ENCODE measurements at regions not wholly inside any gene's neighbourhood (a gene's known extent, or its start where the extent isn't known, plus 50 kb on each side); places are given as distances from the start of the nearest gene placed in this dataset.
A peak's percentile ranks its signal among the peaks of the same experiment; 100 is the strongest.

DNA sequence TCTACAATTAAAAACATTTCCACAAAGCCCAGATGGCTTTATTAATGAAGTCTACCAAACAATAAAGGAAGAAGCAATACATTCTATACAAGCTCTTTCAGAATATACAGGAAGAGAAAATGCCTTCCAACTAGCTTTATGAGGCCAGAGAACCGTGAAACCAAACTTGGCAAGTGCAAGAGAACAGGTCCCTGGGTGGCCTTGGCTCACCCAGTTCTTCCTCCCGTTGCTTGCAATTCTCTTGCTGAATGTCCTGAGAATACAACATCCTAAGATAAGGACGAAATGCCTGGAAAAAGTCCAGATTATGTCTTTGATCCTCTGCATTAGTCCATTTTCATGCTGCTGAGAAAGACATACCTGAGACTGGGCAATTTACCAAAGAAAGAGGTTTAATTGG lies 204.9 kb downstream of the MAD2L1 start:
- no peak overlapping the region for H3K4me3 ChIP-seq (ENCODE audit: low read length)
- no CpG with 5 or more reads among the region's 3 CpGs for WGBS (ENCODE audit: extremely low coverage, insufficient coverage, low lambda C conversion rate)

DNA sequence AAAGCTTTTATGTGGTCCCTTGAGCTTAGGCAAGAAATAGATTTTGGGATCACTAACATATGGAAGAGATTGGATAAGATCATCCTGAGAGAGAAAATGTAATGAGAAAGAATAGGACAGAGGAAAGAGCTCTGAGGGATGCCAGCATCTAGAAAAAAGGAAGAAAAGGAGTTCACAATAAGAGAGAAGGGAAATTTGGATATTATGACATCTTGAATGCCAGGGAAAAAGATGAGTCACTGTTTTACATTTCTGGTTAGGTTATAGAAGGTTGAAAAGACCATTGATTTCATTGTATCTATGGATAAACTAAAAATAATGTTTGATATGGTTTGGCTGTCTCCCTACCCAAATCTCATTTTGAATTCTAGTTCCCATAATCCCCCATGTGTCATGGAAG lies 208.5 kb downstream of the MAD2L1 start:
- no peak overlapping the region for H3K27ac ChIP-seq (ENCODE audit: low read depth, low read length)
- H3K56ac ChIP-seq (ENCODE audit: low read length), result no peak overlapping the region
- H3K4me2 ChIP-seq (ENCODE audit: low read length), result no peak overlapping the region
- no peak overlapping the region for H2AK5ac ChIP-seq (ENCODE audit: low read length)
- no peak overlapping the region for H3K18ac ChIP-seq (ENCODE audit: low read length)
- H4K8ac ChIP-seq (ENCODE audit: low read depth, low read length), result no peak overlapping the region
- H2BK120ac ChIP-seq (ENCODE audit: low read depth, low read length), result no peak overlapping the region
- no peak overlapping the region for H3K4ac ChIP-seq (ENCODE audit: low read depth, low read length)
- H3K79me1 ChIP-seq (ENCODE audit: low read length), result no peaks in the 10 kb centered on the region
- DNase-seq, result no peak
- no peaks in the 10 kb centered on the region for H3K27me3 ChIP-seq (ENCODE audit: insufficient read depth, low read length, poor library complexity)
- no peaks in the 10 kb centered on the region for H3K36me3 ChIP-seq (ENCODE audit: control insufficient read depth, insufficient read depth, low read length)
- no peak overlapping the region for H2BK15ac ChIP-seq (replicated peaks; ENCODE audit: low read depth)
- H3K4me1 ChIP-seq (ENCODE audit: control insufficient read depth, low read depth, low read length), result no peaks in the 10 kb centered on the region
- H4K5ac ChIP-seq (ENCODE audit: low read length), result no peak overlapping the region
- H3K9ac ChIP-seq (ENCODE audit: low read length), result no peak overlapping the region
- no peak overlapping the region for H2BK5ac ChIP-seq (ENCODE audit: low read length)
- H3K4me3 ChIP-seq (ENCODE audit: low read length), result no peak overlapping the region
- no peak overlapping the region for H3K23ac ChIP-seq (ENCODE audit: low read length)
- H3K79me2 ChIP-seq (ENCODE audit: control insufficient read depth, insufficient read depth, low read length), result no peaks in the 10 kb centered on the region

More for the DNA sequence above, 204.9 kb downstream of the MAD2L1 start:
- no peak overlapping the region for H4K5ac ChIP-seq (ENCODE audit: low read length)
- no peaks in the 10 kb centered on the region for H3K79me2 ChIP-seq (ENCODE audit: control insufficient read depth, insufficient read depth, low read length)
- no peak overlapping the region for H3K4me2 ChIP-seq (ENCODE audit: low read length)
- no peaks in the 10 kb centered on the region for H3K27me3 ChIP-seq (ENCODE audit: insufficient read depth, low read length, poor library complexity)
- H3K36me3 ChIP-seq (ENCODE audit: control insufficient read depth, insufficient read depth, low read length), result no peaks in the 10 kb centered on the region
- H3K4me1 ChIP-seq (ENCODE audit: control insufficient read depth, low read depth, low read length), result no peaks in the 10 kb centered on the region
- no peak overlapping the region for H3K27ac ChIP-seq (ENCODE audit: low read depth, low read length)
- no peak overlapping the region for H3K23ac ChIP-seq (ENCODE audit: low read length)
- no peak overlapping the region for H2BK5ac ChIP-seq (ENCODE audit: low read length)
- DNase-seq, result no peak
- H2AK5ac ChIP-seq (ENCODE audit: low read length), result no peak overlapping the region
- no peak overlapping the region for H4K8ac ChIP-seq (ENCODE audit: low read depth, low read length)
- H3K79me1 ChIP-seq (ENCODE audit: low read length), result no peaks in the 10 kb centered on the region
- no peak overlapping the region for H2BK120ac ChIP-seq (ENCODE audit: low read depth, low read length)
- no peak overlapping the region for H2BK15ac ChIP-seq (replicated peaks; ENCODE audit: low read depth)
- no peak overlapping the region for H3K4ac ChIP-seq (ENCODE audit: low read depth, low read length)
- no peak overlapping the region for H3K56ac ChIP-seq (ENCODE audit: low read length)
- no peak overlapping the region for H3K18ac ChIP-seq (ENCODE audit: low read length)
- H3K9ac ChIP-seq (ENCODE audit: low read length), result no peak overlapping the region

DNA sequence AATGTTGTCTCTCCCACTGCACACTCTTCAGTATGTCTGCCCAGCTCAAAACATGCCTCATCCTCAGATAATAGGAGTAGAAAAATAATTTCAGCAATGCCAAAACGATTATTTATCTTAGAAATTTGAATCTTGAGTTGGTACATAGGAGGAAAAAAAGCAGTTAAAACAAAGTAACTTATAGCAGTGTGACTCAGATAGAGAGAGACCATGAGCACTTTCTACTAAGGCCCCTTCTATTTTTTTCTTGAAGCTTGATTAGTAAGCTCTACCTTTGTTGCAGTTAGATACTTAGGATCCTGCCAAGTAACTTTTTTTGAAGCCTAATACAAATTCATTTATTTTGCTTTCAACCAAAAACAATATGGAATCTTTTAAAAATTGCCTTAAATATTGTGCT lies 212.3 kb downstream of the MAD2L1 start:
- DNase-seq, result no peak
- WGBS (ENCODE audit: extremely low coverage, insufficient coverage, low lambda C conversion rate), result no CpG with 5 or more reads among the region's 1 CpG
- Histone ChIP-seq H3K23ac (ENCODE audit: low read length) (no peak overlapping the region), H3K9ac (ENCODE audit: low read length) (no peak overlapping the region), H3K27me3 (ENCODE audit: insufficient read depth, low read length, poor library complexity) (no peaks in the 10 kb centered on the region), H3K18ac (ENCODE audit: low read length) (no peak overlapping the region), H3K79me2 (ENCODE audit: control insufficient read depth, insufficient read depth, low read length) (no peaks in the 10 kb centered on the region), H3K27ac (ENCODE audit: low read depth, low read length) (no peak overlapping the region), H3K4ac (ENCODE audit: low read depth, low read length) (no peak overlapping the region), H2BK5ac (ENCODE audit: low read length) (no peak overlapping the region), H2BK120ac (ENCODE audit: low read depth, low read length) (no peak overlapping the region), H3K79me1 (ENCODE audit: low read length) (no peaks in the 10 kb centered on the region), H3K56ac (ENCODE audit: low read length) (no peak overlapping the region), H3K4me3 (ENCODE audit: low read length) (no peak overlapping the region), H2AK5ac (ENCODE audit: low read length) (no peak overlapping the region), H4K8ac (ENCODE audit: low read depth, low read length) (no peak overlapping the region), H2BK15ac (replicated peaks; ENCODE audit: low read depth) (no peak overlapping the region), H3K4me2 (ENCODE audit: low read length) (no peak overlapping the region), H3K4me1 (ENCODE audit: control insufficient read depth, low read depth, low read length) (no peaks in the 10 kb centered on the region), H4K5ac (ENCODE audit: low read length) (no peak overlapping the region), H3K36me3 (ENCODE audit: control insufficient read depth, insufficient read depth, low read length) (no peaks in the 10 kb centered on the region)

DNA sequence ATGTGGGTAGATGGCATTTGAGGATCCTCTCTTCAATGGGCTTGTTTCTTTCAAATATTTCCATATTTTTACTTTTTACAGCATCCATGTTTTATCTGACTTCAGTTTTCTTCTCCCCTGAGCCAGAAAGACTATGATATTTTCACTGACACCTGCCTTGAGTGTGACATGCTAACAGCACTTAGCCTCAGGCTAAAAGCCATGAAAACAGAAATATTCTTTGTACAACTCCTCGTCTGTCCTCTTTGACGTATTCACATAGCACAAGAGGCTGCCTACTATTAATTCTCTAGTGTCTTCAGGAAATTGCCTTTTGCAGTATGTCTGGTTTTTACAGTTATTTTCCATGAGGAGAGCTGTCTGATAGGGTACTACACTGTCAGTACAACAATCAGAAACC lies 215.0 kb downstream of the MAD2L1 start:
- Histone ChIP-seq H3K27me3 (ENCODE audit: insufficient read depth, low read length, poor library complexity) (no peaks in the 10 kb centered on the region), H2AK5ac (ENCODE audit: low read length) (no peak overlapping the region), H3K4me3 (ENCODE audit: low read length) (no peak overlapping the region), H4K5ac (ENCODE audit: low read length) (no peak overlapping the region), H3K18ac (ENCODE audit: low read length) (no peak overlapping the region), H3K27ac (ENCODE audit: low read depth, low read length) (no peak overlapping the region), H3K56ac (ENCODE audit: low read length) (no peak overlapping the region), H3K23ac (ENCODE audit: low read length) (no peak overlapping the region), H3K4me1 (ENCODE audit: control insufficient read depth, low read depth, low read length) (no peaks in the 10 kb centered on the region), H3K4ac (ENCODE audit: low read depth, low read length) (no peak overlapping the region), H2BK120ac (ENCODE audit: low read depth, low read length) (no peak overlapping the region), H2BK5ac (ENCODE audit: low read length) (no peak overlapping the region), H3K9ac (ENCODE audit: low read length) (no peak overlapping the region), H3K79me1 (ENCODE audit: low read length) (no peaks in the 10 kb centered on the region), H2BK15ac (replicated peaks; ENCODE audit: low read depth) (no peak overlapping the region), H3K79me2 (ENCODE audit: control insufficient read depth, insufficient read depth, low read length) (no peaks in the 10 kb centered on the region), H3K4me2 (ENCODE audit: low read length) (no peak overlapping the region), H4K8ac (ENCODE audit: low read depth, low read length) (no peak overlapping the region), H3K36me3 (ENCODE audit: control insufficient read depth, insufficient read depth, low read length) (no peaks in the 10 kb centered on the region)
- no CpG with 5 or more reads among the region's 2 CpGs for WGBS (ENCODE audit: extremely low coverage, insufficient coverage, low lambda C conversion rate)
- no peak for DNase-seq

DNA sequence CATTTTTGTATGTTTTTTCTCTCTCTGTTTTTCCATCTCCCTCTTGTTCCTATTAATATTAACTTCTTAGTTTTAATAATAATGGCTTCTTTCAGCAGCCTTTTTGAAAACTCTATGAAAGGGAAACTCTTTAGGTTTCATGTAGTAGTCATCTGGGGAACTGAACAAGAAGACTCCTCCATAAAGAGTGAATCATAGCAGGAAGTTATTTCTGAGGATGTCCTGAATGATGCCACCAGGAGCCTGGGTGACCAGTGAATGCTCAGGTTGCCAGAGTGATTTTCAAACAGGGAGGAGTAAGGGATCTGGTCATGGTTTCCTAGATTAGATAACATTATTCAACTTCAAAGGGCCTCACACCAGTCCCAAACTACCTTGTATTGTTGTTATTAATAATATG lies 212.8 kb upstream of the PDE5A start:
- Histone ChIP-seq H2BK5ac (ENCODE audit: low read length) (no peak overlapping the region), H4K5ac (ENCODE audit: low read length) (no peak overlapping the region), H2BK120ac (ENCODE audit: low read depth, low read length) (no peak overlapping the region), H3K27me3 (ENCODE audit: insufficient read depth, low read length, poor library complexity) (no peaks in the 10 kb centered on the region), H3K36me3 (ENCODE audit: control insufficient read depth, insufficient read depth, low read length) (no peaks in the 10 kb centered on the region), H3K79me2 (ENCODE audit: control insufficient read depth, insufficient read depth, low read length) (no peaks in the 10 kb centered on the region), H2AK5ac (ENCODE audit: low read length) (no peak overlapping the region), H3K27ac (ENCODE audit: low read depth, low read length) (no peak overlapping the region), H3K4ac (ENCODE audit: low read depth, low read length) (no peak overlapping the region), H3K4me3 (ENCODE audit: low read length) (no peak overlapping the region), H3K9ac (ENCODE audit: low read length) (no peak overlapping the region), H2BK15ac (replicated peaks; ENCODE audit: low read depth) (no peak overlapping the region), H3K23ac (ENCODE audit: low read length) (no peak overlapping the region), H3K4me2 (ENCODE audit: low read length) (no peak overlapping the region), H3K56ac (ENCODE audit: low read length) (no peak overlapping the region), H3K18ac (ENCODE audit: low read length) (no peak overlapping the region), H3K79me1 (ENCODE audit: low read length) (no peaks in the 10 kb centered on the region), H3K4me1 (ENCODE audit: control insufficient read depth, low read depth, low read length) (peaks cover 5% of the 10 kb centered on the region), H4K8ac (ENCODE audit: low read depth, low read length) (no peak overlapping the region)
- peak; percentile 44 for DNase-seq

DNA sequence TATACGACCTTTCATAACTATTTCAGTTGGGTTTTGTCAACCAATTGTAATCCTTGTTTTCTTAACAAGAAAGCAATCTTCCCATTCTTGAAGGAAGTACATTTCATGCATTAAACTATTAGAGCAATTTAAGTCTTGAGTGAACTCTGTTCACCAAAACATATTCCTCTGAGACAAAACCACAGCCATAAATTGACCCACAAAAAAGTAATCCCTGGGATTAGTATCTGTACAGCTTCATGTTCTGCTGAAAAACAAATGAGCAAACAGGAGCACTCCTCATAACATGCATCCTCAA lies 207.0 kb upstream of the PDE5A start:
- Histone ChIP-seq H3K36me3 (ENCODE audit: control insufficient read depth, insufficient read depth, low read length) (no peaks in the 10 kb centered on the region), H3K4me2 (ENCODE audit: low read length) (no peak overlapping the region), H3K4me1 (ENCODE audit: control insufficient read depth, low read depth, low read length) (peaks cover 6% of the 10 kb centered on the region), H3K79me1 (ENCODE audit: low read length) (no peaks in the 10 kb centered on the region), H2BK5ac (ENCODE audit: low read length) (no peak overlapping the region), H3K56ac (ENCODE audit: low read length) (no peak overlapping the region), H3K18ac (ENCODE audit: low read length) (no peak overlapping the region), H3K4me3 (ENCODE audit: low read length) (no peak overlapping the region), H3K9ac (ENCODE audit: low read length) (no peak overlapping the region), H2BK120ac (ENCODE audit: low read depth, low read length) (no peak overlapping the region), H4K8ac (ENCODE audit: low read depth, low read length) (no peak overlapping the region), H3K23ac (ENCODE audit: low read length) (no peak overlapping the region), H3K4ac (ENCODE audit: low read depth, low read length) (no peak overlapping the region), H3K27ac (ENCODE audit: low read depth, low read length) (no peak overlapping the region), H3K27me3 (ENCODE audit: insufficient read depth, low read length, poor library complexity) (no peaks in the 10 kb centered on the region), H3K79me2 (ENCODE audit: control insufficient read depth, insufficient read depth, low read length) (no peaks in the 10 kb centered on the region), H2BK15ac (replicated peaks; ENCODE audit: low read depth) (no peak overlapping the region), H2AK5ac (ENCODE audit: low read length) (no peak overlapping the region), H4K5ac (ENCODE audit: low read length) (no peak overlapping the region)
- no peak for DNase-seq
- no CpG with 5 or more reads among the region's 1 CpG for WGBS (ENCODE audit: extremely low coverage, insufficient coverage, low lambda C conversion rate)
